HEK293T (cell line): ENCODE measurements at regions not wholly inside any gene's neighbourhood (a gene's known extent, or its start where the extent isn't known, plus 50 kb on each side); places are given as distances from the start of the nearest gene placed in this dataset.
"Not testable (repeated sequence)": the region's sequence is repeated elsewhere in the genome, so short reads cannot be mapped to it uniquely, and the experiment has no call there.

Experiments used
- CTCF ChIA-PET: fragments of 350-600 bp; formaldehyde crosslinking; extraction: SDS; loops from one replicate; lab custom pipeline; 2021; ENCODE audit warnings: antibody characterized with exemption, inconsistent platforms; lab: Yijun Ruan, JAX
- POLR2A ChIA-PET: fragments of 350-600 bp; formaldehyde crosslinking; extraction: SDS; loops from one replicate; lab custom pipeline; 2020; ENCODE audit warnings: antibody characterized with exemption, inconsistent platforms; lab: Yijun Ruan, JAX
- DNase-seq: peaks from one replicate; pipeline ENCODE4 v3.0.0; 2012; ENCODE audit warnings: mixed read lengths; ENCODE audit errors: extremely low spot score
- ARNT ChIP-seq: fragments of 450-650 bp; IDR thresholded peaks from 2 replicates; pipeline ENCODE4 v1.6.1; 2017; ENCODE audit warnings: mild to moderate bottlenecking
- BHLHE40 ChIP-seq: fragments of 450-650 bp; IDR thresholded peaks from 2 replicates; pipeline ENCODE4 v1.6.1; 2016; ENCODE audit warnings: mild to moderate bottlenecking, moderate library complexity, borderline replicate concordance
- CTBP1 ChIP-seq: fragments of 450-650 bp; IDR thresholded peaks from 2 replicates; pipeline ENCODE4 v1.6.1; 2016; ENCODE audit warnings: borderline replicate concordance
- ELF4 ChIP-seq: fragments of 450-650 bp; IDR thresholded peaks from 2 replicates; pipeline ENCODE4 v1.6.1; 2017; ENCODE audit warnings: antibody characterized with exemption
- FOXA1 ChIP-seq: fragments of 450-650 bp; IDR thresholded peaks from 2 replicates; pipeline ENCODE4 v1.6.1; 2016; ENCODE audit warnings: mild to moderate bottlenecking
- FOXK2 ChIP-seq: fragments of 450-650 bp; IDR thresholded peaks from 2 replicates; pipeline ENCODE4 v1.6.1; 2016; ENCODE audit warnings: mild to moderate bottlenecking
- FOXM1 ChIP-seq: fragments of 450-650 bp; IDR thresholded peaks from 2 replicates; pipeline ENCODE4 v1.6.1; 2017; ENCODE audit warnings: mild to moderate bottlenecking, borderline replicate concordance
- HDGF ChIP-seq: fragments of 450-650 bp; IDR thresholded peaks from 2 replicates; pipeline ENCODE4 v1.6.1; 2017; ENCODE audit warnings: antibody characterized with exemption, borderline replicate concordance
- L3MBTL2 ChIP-seq: fragments of 450-650 bp; conservative IDR thresholded peaks from 2 replicates; pipeline ENCODE4 v1.6.1; 2016; ENCODE audit warnings: mild to moderate bottlenecking
- LEF1 ChIP-seq: fragments of 450-650 bp; IDR thresholded peaks from 2 replicates; pipeline ENCODE4 v1.6.1; 2017; ENCODE audit warnings: mild to moderate bottlenecking, borderline replicate concordance
- NFRKB ChIP-seq: fragments of 450-650 bp; IDR thresholded peaks from 2 replicates; pipeline ENCODE4 v1.6.1; 2016; ENCODE audit warnings: mild to moderate bottlenecking, moderate library complexity
- PKNOX1 ChIP-seq: fragments of 450-650 bp; IDR thresholded peaks from 2 replicates; pipeline ENCODE4 v1.6.1; 2016
- SP1 ChIP-seq: fragments of 450-650 bp; IDR thresholded peaks from 2 replicates; pipeline ENCODE4 v1.6.1; 2017
- SUZ12 ChIP-seq: fragments of 450-650 bp; IDR thresholded peaks from 2 replicates; pipeline ENCODE4 v1.6.1; 2016; ENCODE audit warnings: mild to moderate bottlenecking
- TARDBP ChIP-seq: fragments of 450-650 bp; IDR thresholded peaks from 2 replicates; pipeline ENCODE4 v1.6.1; 2016
- ZNF384 ChIP-seq: fragments of 450-650 bp; IDR thresholded peaks from 2 replicates; pipeline ENCODE4 v1.6.1; 2016

- no peak for DNase-seq
- no peak for TF ChIP-seq HDGF
- TF ChIP-seq PKNOX1: no peak
- TF ChIP-seq FOXA1: no peak
- TF ChIP-seq ELF4: no peak
- no peak for TF ChIP-seq ARNT
- TF ChIP-seq TARDBP: no peak
- TF ChIP-seq LEF1: no peak
- TF ChIP-seq ZNF384: no peak
- no peak for TF ChIP-seq FOXM1
- CTCF ChIA-PET: no interaction called here
- POLR2A ChIA-PET: no interaction called here
Observed at GRCh38 chr13:78868991-78869390, 210.0 kb upstream of the OBI1 start.

GRCh38 chr13:78867655-78868054 lies 208.7 kb upstream of the OBI1 start:
- DNase-seq: no peak
- ChIA-PET CTCF (no interaction called here), POLR2A (no interaction called here)
- no peak for TF ChIP-seq ZNF384
- no peak for TF ChIP-seq L3MBTL2
- no peak for TF ChIP-seq TARDBP
- TF ChIP-seq SUZ12: no peak
- TF ChIP-seq LEF1: no peak
- TF ChIP-seq HDGF: no peak

GRCh38 chr13:78866076-78866475 lies 207.1 kb upstream of the OBI1 start:
- CTCF ChIA-PET, DNase-seq, POLR2A ChIA-PET: not testable (repeated sequence)

- no peak for DNase-seq
- ChIA-PET CTCF (no interaction called here), POLR2A (no interaction called here)
- TF ChIP-seq ZNF384 (no peak), FOXA1 (no peak), BHLHE40 (no peak), CTBP1 (no peak), ELF4 (no peak), SP1 (no peak), LEF1 (no peak), TARDBP (no peak), NFRKB (no peak), L3MBTL2 (no peak), FOXK2 (no peak), PKNOX1 (no peak), HDGF (no peak), SUZ12 (no peak), FOXM1 (no peak), ARNT (no peak)
Observed at GRCh38 chr13:78862446-78862845, 203.5 kb upstream of the OBI1 start.

GRCh38 chr13:78852709-78853108 lies 193.8 kb upstream of the OBI1 start:
- TF ChIP-seq FOXK2 (no peak), FOXA1 (no peak), HDGF (no peak), L3MBTL2 (no peak), BHLHE40 (no peak), LEF1 (no peak), ZNF384 (no peak), ARNT (no peak), NFRKB (no peak), TARDBP (no peak), FOXM1 (no peak), SP1 (no peak), CTBP1 (no peak)
- no peak for DNase-seq
- ChIA-PET CTCF (no interaction called here), POLR2A (no interaction called here)

GRCh38 chr13:78845656-78846365 lies 186.9 kb upstream of the OBI1 start:
- CTCF ChIA-PET: no interaction called here
- TF ChIP-seq L3MBTL2: no peak
- TF ChIP-seq SP1: no peak
- TF ChIP-seq FOXK2: no peak
- no peak for TF ChIP-seq ZNF384
- TF ChIP-seq FOXA1: no peak
- no peak for TF ChIP-seq PKNOX1
- no peak for TF ChIP-seq CTBP1
- no peak for TF ChIP-seq TARDBP
- no peak for TF ChIP-seq FOXM1
- TF ChIP-seq BHLHE40: no peak
- TF ChIP-seq HDGF: no peak
- TF ChIP-seq ELF4: no peak
- TF ChIP-seq LEF1: no peak
- TF ChIP-seq SUZ12: no peak
- POLR2A ChIA-PET: interaction anchor here (0.9 to 1.3 kb wide), 2 partner anchors 8 to 36 kb away, joined by 3 to 4 read pairs; no protein-coding TSS in a partner anchor
- DNase-seq: no peak
